Kidney (tissue), 13 donors: ENCODE measurements at regions not wholly inside any gene's neighbourhood (a gene's known extent, or its start where the extent isn't known, plus 50 kb on each side); places are given as distances from the start of the nearest gene placed in this dataset.

Experiments
- DNase-seq, 5 donors: peaks; one replicate each; pipeline ENCODE4 v3.0.0-alpha.2; 2013 to 2020
- FAIRE-seq: peaks from 2 replicates; lab custom pipeline; 2012; peaks lifted over from hg19 to GRCh38; lab: Jason Lieb, UNC
- H3K27ac ChIP-seq, 2 donors: one replicate each; pipeline ENCODE4 v1.7.0; 2013; ENCODE audit warnings: low read depth in 2 of 2, low read length in 2 of 2, inconsistent platforms in 1 of 2
- H3K27me3 ChIP-seq: one replicate; pipeline ENCODE4 v1.7.1; 2013; ENCODE audit warnings: low read length, inconsistent platforms; ENCODE audit not compliant: control insufficient read depth, insufficient read depth
- H3K36me3 ChIP-seq, 3 donors: one replicate each; pipeline versions ENCODE4 v1.7.0 to v1.7.1; 2013; ENCODE audit warnings: low read length in 3 of 3, control low read depth in 1 of 3, inconsistent platforms in 1 of 3; ENCODE audit not compliant: insufficient read depth in 3 of 3, control insufficient read depth in 2 of 3
- H3K4me1 ChIP-seq, 3 donors: one replicate each; pipeline versions ENCODE4 v1.7.0 to v1.7.1; 2013; ENCODE audit warnings: low read length in 3 of 3, inconsistent platforms in 1 of 3, low read depth in 1 of 3; ENCODE audit not compliant: control insufficient read depth in 2 of 3, insufficient read depth in 2 of 3
- H3K4me3 ChIP-seq, 3 donors: one replicate each; pipeline versions ENCODE4 v1.7.0 to v1.8.1; 2013; ENCODE audit warnings: low read length in 3 of 3, control low read depth in 1 of 3, inconsistent platforms in 1 of 3
- H3K9ac ChIP-seq, 3 donors: one replicate each; pipeline versions ENCODE4 v1.7.0 to v1.7.1; 2013; ENCODE audit warnings: low read length in 3 of 3, control low read depth in 1 of 3, inconsistent platforms in 1 of 3
- H3K9me3 ChIP-seq, 3 donors: one replicate each; pipeline versions ENCODE4 v1.7.0 to v1.7.1; 2013; ENCODE audit warnings: low read length in 3 of 3, control low read depth in 1 of 3, inconsistent platforms in 1 of 3; ENCODE audit not compliant: control insufficient read depth in 2 of 3, insufficient read depth in 1 of 3
- intact Hi-C: fragments of 100-400 bp; cut with DNase I; formaldehyde crosslinking; loops from one replicate; pipeline ENCODE4 v1.11.1; 2022
- TF ChIP-seq, protein P1 (sequence below): IDR thresholded peaks from 3 replicates; pipeline ENCODE4 v1.5.1; 2012; ENCODE audit warnings: mild to moderate bottlenecking, moderate library complexity, borderline replicate concordance; ENCODE audit not compliant: insufficient read depth; ENCODE audit errors: extremely low read depth
- donor health status: control.
- donor health status: control.
- donor health status: control.
- donor health status: control.
- donor health status: control.
- donor health status: DM: yes; HTN: yes; CAD: no.
- donor health status: Normal renal cell carcinoma (clear cell type).

DNA sequence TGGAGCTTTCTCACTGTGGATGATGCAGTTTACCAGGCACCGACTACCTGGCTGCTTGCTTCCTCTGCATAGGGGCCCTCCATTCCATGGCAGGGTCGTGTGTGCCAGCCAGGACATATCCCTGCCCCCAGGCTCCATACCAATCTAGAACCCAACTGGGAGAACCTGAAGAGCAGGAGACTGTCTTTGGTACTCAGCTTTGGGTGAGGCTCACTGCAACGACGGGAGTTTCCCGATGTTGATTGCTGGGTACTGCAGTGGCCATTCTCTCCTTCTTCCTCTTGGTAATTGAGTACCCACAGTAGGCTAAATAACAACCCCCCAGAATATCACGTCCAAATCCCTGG is 133.3 kb upstream of the SERTAD2 start:
- no peak overlapping the region for H3K27ac ChIP-seq
- no peaks in the 10 kb centered on the region for H3K27me3 ChIP-seq
- no peaks in the 10 kb centered on the region for H3K9me3 ChIP-seq
- H3K4me3 ChIP-seq, result no peak overlapping the region
- TF ChIP-seq, protein P1, sequence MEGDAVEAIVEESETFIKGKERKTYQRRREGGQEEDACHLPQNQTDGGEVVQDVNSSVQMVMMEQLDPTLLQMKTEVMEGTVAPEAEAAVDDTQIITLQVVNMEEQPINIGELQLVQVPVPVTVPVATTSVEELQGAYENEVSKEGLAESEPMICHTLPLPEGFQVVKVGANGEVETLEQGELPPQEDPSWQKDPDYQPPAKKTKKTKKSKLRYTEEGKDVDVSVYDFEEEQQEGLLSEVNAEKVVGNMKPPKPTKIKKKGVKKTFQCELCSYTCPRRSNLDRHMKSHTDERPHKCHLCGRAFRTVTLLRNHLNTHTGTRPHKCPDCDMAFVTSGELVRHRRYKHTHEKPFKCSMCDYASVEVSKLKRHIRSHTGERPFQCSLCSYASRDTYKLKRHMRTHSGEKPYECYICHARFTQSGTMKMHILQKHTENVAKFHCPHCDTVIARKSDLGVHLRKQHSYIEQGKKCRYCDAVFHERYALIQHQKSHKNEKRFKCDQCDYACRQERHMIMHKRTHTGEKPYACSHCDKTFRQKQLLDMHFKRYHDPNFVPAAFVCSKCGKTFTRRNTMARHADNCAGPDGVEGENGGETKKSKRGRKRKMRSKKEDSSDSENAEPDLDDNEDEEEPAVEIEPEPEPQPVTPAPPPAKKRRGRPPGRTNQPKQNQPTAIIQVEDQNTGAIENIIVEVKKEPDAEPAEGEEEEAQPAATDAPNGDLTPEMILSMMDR, result no peak
- DNase-seq, result no peak
- no peaks in the 10 kb centered on the region for H3K36me3 ChIP-seq
- intact Hi-C loops, result no loop called here
- no peak overlapping the region for H3K9ac ChIP-seq
- H3K4me1 ChIP-seq, result no peaks in the 10 kb centered on the region
- FAIRE-seq, result no peak

DNA sequence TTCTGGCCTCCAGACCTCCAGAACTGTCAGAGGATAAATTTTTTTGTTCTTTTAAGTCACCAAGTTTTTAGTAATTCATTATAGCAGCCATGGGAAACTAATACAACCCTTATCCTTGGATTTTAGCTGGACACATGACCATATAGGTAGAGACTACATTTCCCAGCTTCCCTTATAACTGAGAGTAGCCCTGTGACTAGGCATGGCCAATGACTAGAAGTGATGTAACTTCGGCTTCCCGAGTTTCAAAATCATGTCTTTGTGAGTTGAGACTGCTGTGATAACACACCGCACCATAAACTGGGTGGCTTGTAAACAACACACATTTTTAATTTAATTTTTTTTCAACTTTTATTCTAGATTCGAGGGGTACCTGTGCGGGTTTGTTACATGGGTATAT is 134.0 kb upstream of the SERTAD2 start:
- Histone ChIP-seq H3K36me3 (no peaks in the 10 kb centered on the region), H3K27me3 (no peaks in the 10 kb centered on the region), H3K4me1 (no peaks in the 10 kb centered on the region), H3K27ac (no peak overlapping the region), H3K9ac (no peak overlapping the region), H3K9me3 (no peaks in the 10 kb centered on the region), H3K4me3 (no peak overlapping the region)
- intact Hi-C loops, result no loop called here
- TF ChIP-seq, protein P1, result no peak
- FAIRE-seq (no peak), DNase-seq (no peak)

DNA sequence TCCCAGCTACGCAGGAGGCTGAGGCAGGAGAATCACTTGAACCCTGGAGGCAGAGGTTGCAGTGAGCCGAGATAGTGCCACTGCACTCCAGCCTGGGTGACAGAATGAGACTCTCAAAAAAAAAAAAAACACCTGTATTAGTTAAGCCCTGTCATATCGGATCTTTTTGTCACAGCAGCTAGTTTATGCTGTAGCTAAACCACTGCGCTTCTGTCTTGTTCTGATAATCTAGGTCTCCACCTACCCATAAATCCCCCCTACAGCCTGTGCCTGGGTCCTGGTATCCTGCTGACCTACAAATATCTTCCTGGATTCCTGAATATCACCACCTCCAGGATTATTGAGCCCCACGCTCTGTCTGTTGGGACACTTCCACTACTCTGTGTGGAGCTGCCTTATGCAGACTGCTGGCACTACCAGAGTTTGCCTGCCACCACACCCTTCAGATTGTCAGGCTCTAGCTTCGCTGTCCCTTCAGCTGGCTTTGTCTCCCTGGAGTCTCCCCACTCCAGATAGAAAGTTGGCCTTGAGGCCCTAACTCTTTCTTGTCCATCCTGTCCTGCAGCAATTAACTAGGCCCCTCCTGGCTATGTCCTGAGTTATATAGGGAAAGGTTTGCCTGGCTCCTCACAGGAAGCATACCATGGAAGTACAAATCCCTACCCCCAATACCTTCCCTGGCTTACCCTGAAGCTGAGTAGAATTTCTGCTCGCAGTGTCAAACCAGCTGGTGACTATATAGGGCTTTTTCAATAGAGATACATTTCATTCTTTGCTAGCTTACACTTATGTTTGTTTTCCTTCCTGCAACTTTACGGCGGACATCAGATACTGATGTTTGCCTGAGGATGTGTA is 136.0 kb upstream of the SERTAD2 start:
- no peak for DNase-seq
- Histone ChIP-seq H3K4me3 (no peak overlapping the region), H3K27me3 (no peaks in the 10 kb centered on the region), H3K36me3 (no peaks in the 10 kb centered on the region), H3K4me1 (no peaks in the 10 kb centered on the region), H3K27ac (no peak overlapping the region), H3K9me3 (no peaks in the 10 kb centered on the region), H3K9ac (no peak overlapping the region)
- intact Hi-C loops, result no loop called here
- no peak for FAIRE-seq
- TF ChIP-seq, protein P1, result no peak
